ENCODE measurements at regions not wholly inside any gene's neighbourhood (a gene's known extent, or its start where the extent isn't known, plus 50 kb on each side); places are given as distances from the start of the nearest gene placed in this dataset.
"Not testable (repeated sequence)": the region's sequence is repeated elsewhere in the genome, so short reads cannot be mapped to it uniquely, and the experiment has no call there.

DNA sequence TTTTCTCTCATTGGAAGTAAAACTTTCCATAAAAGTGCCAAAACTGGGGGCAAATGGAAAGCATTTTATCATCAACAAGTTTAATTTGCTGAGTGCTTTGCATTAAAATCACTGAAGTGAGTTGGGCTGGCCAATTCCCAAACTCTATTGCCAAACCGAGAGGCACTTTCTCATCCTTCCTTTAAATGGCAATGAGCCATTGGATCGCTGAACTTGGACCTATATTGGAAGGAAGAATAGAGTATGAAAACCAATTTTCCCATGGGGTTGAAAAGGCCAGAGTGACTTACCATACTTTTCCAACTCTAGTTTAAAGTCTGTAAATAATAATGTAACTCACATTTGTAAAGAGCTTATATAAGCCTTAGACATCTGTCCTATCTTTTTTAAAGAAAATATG lies 189.1 kb upstream of the C1orf87 start:
- no peak for DNase-seq
- no peaks in the 10 kb centered on the region for H3K36me3 Mint-ChIP-seq
- ATAC-seq (replicated peaks), result no peak
- H3K27ac Mint-ChIP-seq, result no peak overlapping the region
- no peak overlapping the region for H3K4me3 Mint-ChIP-seq
- H3K27me3 Mint-ChIP-seq, result no peaks in the 10 kb centered on the region
- no peaks in the 10 kb centered on the region for H3K4me1 Mint-ChIP-seq
- peaks cover 0 to 1% of the 10 kb centered on the region in 2 donors for H3K9me3 Mint-ChIP-seq

DNA sequence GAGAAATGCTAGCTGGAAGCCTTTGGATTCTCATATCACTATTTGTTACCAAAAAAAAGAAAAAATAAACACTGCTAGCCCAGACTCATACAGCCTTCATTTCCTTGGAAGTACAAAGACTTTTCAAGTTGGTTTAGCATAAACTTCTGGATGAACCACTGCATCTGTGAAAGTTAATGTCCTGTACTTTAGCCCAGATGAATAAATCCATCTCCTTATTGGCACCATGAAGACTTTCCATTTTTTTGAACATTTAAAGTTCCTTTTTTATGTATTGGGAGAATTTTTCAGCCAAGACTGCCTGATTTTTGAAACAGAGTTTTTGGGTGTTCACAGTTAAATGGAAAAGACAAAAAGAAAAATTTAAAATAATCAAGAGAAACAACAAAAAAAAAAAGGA lies 184.0 kb upstream of the C1orf87 start:
- Mint-ChIP-seq H3K36me3 (no peaks in the 10 kb centered on the region), H3K4me3 (no peak overlapping the region), H3K4me1 (no peaks in the 10 kb centered on the region), H3K27ac (no peak overlapping the region), H3K27me3 (no peaks in the 10 kb centered on the region), H3K9me3 (no peaks in the 10 kb centered on the region)
- DNase-seq (no peak), ATAC-seq (replicated peaks) (no peak)

DNA sequence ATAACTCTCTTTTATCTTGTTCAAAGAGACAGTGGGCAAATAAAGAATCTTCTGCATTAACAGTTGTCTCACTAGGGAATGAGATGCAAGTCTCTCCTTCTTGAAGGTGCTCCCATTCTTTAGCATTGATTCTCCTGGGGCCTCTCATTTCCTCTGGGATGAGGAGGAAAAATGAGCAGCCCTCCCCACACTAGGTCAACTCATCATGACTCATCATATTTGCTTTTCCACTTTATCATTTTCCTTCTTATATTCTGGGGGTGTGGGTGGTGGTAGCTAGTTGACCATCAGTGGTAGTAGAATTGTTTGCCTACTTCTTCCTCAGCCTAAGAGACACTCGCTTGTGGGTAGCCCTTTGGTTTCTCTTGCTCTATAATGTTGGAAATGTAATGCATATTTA lies 182.0 kb upstream of the C1orf87 start:
- no peak for DNase-seq
- no peak for ATAC-seq (replicated peaks)
- H3K27ac Mint-ChIP-seq, result no peak overlapping the region
- no peaks in the 10 kb centered on the region for H3K27me3 Mint-ChIP-seq
- H3K36me3 Mint-ChIP-seq, result no peaks in the 10 kb centered on the region
- H3K4me3 Mint-ChIP-seq, result no peak overlapping the region
- H3K9me3 Mint-ChIP-seq, result no peaks in the 10 kb centered on the region
- no peaks in the 10 kb centered on the region for H3K4me1 Mint-ChIP-seq

DNA sequence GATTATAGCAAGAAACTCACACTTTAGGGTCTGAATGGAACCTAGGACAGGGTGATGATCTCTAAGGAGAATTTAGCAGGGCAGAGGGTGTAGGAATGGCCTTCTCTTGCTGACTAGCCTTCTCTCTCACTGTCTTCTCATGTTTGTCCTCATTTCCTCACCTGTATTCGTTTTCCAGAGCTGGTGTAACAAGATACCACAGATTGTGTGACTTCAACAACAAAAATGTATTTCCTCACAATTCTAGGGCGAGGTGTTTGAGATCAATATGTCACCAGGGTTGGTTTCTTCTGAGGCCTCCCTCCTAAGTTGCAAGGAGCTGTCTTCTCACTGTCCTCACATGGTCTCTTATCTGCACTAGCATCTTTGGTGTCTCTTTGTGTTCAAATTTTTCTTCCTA lies 177.9 kb upstream of the C1orf87 start:
- ATAC-seq (replicated peaks) (no peak), DNase-seq (no peak)
- H3K36me3 Mint-ChIP-seq, result no peaks in the 10 kb centered on the region
- no peaks in the 10 kb centered on the region for H3K4me1 Mint-ChIP-seq
- no peaks in the 10 kb centered on the region for H3K27me3 Mint-ChIP-seq
- H3K9me3 Mint-ChIP-seq, result no peaks in the 10 kb centered on the region
- no peak overlapping the region for H3K27ac Mint-ChIP-seq
- no peak overlapping the region for H3K4me3 Mint-ChIP-seq

DNA sequence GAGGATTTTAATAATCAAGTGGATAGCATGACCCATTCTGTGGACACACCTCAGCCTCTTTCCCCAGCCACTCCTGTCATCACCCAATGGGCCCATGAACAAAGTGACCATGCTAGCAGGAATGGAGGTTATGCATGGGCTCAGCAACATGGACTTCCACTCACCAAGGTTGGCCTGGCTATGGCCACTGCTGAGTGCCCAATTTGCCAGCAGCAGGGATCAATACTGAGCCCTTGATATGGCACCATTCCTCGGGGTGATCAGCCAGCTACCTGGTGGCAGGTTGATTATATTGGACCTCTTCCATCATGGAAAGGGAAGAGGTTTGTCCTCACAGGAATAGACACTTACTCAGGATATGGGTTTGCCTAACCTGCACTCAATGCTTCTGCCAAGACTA lies 173.9 kb upstream of the C1orf87 start:
- H3K9me3 Mint-ChIP-seq; H3K27ac Mint-ChIP-seq; H3K27me3 Mint-ChIP-seq; H3K4me1 Mint-ChIP-seq; ATAC-seq (replicated peaks); DNase-seq; H3K4me3 Mint-ChIP-seq; H3K36me3 Mint-ChIP-seq: not testable (repeated sequence)

DNA sequence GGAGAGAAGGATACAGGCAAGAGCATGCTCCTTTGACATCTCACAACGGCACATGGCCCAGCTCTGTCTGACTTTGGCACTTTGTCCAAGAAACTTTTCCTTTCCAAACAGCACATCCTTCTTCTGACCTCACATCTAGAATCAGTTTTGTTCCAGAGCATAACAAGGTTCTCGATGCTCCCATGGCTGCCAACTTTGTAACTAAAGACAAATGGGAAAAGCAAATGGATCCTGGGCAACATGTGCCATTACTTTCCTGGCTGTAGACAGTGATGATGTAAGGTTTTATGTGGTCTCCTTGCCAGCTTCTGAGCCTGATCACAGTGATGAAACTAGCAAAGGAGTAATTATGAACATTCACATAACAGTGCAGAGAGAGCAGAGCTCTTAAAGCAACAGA lies 171.8 kb upstream of the C1orf87 start:
- Mint-ChIP-seq H3K9me3 (peaks cover 0 to 2% of the 10 kb centered on the region in 2 donors), H3K36me3 (no peaks in the 10 kb centered on the region), H3K4me3 (no peak overlapping the region), H3K27me3 (no peaks in the 10 kb centered on the region), H3K27ac (no peak overlapping the region), H3K4me1 (no peaks in the 10 kb centered on the region)
- ATAC-seq (replicated peaks), result no peak
- no peak for DNase-seq

DNA sequence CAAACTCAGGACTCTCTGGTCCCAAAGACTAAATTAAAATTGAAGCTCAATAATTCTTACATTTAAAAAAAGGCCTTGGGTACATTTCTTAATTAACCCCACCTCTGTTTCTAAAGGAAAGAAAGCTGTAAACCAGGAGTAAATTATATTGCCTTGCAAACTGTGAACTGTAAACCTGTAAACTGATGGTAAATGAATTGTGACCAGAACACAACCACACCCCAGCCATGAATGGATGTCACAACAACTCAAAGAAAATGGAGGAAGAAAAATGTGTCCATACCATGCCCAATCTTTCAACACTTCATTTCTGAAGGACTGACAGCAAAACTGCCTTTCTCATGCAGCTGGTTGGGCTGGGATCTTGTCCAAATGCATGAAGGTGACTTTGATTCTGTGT lies 171.3 kb upstream of the C1orf87 start:
- no peaks in the 10 kb centered on the region for H3K4me1 Mint-ChIP-seq
- no peak overlapping the region for H3K4me3 Mint-ChIP-seq
- ATAC-seq (replicated peaks) (no peak), DNase-seq (no peak)
- H3K9me3 Mint-ChIP-seq, result peaks cover 0 to 2% of the 10 kb centered on the region in 2 donors
- no peaks in the 10 kb centered on the region for H3K27me3 Mint-ChIP-seq
- H3K27ac Mint-ChIP-seq, result no peak overlapping the region
- no peaks in the 10 kb centered on the region for H3K36me3 Mint-ChIP-seq

DNA sequence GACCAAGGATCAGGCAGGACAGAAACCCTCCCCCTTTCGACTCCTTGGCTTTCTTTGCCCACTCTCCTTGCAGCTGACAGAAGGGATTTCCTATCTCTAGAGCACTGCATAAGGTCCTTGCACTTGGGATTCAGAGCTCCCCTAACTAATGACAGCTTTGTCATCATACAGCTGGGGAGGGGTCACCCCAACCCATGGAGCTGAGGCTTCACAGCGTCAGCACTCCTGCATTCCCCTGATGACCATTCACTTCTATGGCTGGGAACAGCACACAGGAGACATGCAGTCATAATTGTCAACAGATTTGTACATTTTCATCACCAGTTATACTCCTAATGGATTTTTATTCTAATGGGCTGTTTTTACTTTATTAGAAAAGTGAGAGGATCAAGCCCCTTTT lies 161.7 kb upstream of the C1orf87 start:
- no peak for ATAC-seq (replicated peaks)
- no peaks in the 10 kb centered on the region for H3K36me3 Mint-ChIP-seq
- H3K27me3 Mint-ChIP-seq, result no peaks in the 10 kb centered on the region
- no peak overlapping the region for H3K4me3 Mint-ChIP-seq
- no peaks in the 10 kb centered on the region for H3K4me1 Mint-ChIP-seq
- no peak overlapping the region for H3K27ac Mint-ChIP-seq
- no peaks in the 10 kb centered on the region for H3K9me3 Mint-ChIP-seq
- no peak for DNase-seq

DNA sequence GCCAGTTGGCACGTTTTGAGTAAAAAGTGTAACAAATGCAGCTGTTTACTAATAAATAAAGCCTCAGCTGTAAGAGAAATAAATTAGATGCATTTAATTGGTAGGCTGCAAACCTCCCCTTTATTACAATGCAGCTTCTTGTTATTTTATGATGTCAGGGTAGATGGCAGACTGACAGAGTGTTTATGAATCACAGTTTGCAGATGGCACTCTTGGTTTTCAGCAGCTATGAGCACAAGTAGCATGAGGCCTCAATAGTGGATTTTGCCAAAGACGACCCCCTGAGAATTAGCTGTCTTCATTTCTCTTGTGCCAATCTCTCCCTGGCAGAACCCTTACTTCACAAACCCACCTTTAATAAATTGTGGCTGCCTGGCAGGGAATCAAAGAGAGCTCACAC lies 161.2 kb upstream of the C1orf87 start:
- Mint-ChIP-seq H3K27me3 (no peaks in the 10 kb centered on the region), H3K4me1 (no peaks in the 10 kb centered on the region), H3K27ac (no peak overlapping the region), H3K36me3 (no peaks in the 10 kb centered on the region), H3K4me3 (no peak overlapping the region), H3K9me3 (no peaks in the 10 kb centered on the region)
- no peak for DNase-seq
- ATAC-seq (replicated peaks), result no peak

DNA sequence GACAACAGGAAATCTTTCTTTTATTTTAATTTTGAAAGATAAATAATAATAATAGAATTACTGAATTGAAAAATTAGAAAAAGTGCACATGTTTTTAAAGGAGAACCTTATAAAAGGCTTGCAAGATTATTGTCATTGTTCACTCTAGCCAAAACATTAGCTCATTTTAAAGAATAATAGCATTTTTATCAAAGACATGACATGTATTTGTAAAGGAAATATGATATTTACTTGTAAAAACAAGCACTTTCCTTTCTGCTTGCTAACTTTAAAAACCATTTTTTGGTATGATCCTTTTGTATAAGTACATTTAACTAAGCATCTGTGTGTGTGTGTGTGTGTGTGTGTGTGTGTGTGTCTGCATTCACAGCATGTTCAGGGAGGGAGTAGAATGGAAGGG lies 156.3 kb upstream of the C1orf87 start:
- Mint-ChIP-seq H3K27me3 (no peaks in the 10 kb centered on the region), H3K36me3 (no peaks in the 10 kb centered on the region), H3K9me3 (no peaks in the 10 kb centered on the region), H3K4me1 (no peaks in the 10 kb centered on the region), H3K4me3 (no peak overlapping the region), H3K27ac (no peak overlapping the region)
- ATAC-seq (replicated peaks) (no peak), DNase-seq (no peak)

DNA sequence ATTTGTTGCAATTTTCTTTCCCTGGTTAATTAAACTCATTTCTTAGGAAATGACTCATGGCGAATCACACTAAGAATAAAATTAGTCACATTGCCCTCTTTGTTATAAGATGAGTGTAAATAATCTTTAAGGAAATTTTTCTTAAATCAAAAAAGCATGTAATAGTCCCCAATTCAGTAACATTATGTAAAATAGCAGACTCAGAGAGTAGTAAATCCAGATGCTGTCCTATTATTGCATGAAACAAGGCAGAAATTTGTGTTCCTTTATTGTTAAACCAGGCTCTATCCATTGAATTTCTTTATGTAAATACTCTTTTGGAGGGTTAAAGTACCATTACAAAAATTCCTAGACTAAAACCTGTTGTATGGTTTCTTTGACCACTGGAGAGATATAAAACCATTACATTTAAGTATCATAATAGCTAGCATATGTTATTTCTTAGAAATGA lies 154.5 kb upstream of the C1orf87 start:
- no peak overlapping the region for H3K27ac Mint-ChIP-seq
- ATAC-seq (replicated peaks), result no peak
- DNase-seq, result no peak
- no peaks in the 10 kb centered on the region for H3K36me3 Mint-ChIP-seq
- H3K27me3 Mint-ChIP-seq, result no peaks in the 10 kb centered on the region
- H3K4me1 Mint-ChIP-seq, result no peaks in the 10 kb centered on the region
- H3K9me3 Mint-ChIP-seq, result no peaks in the 10 kb centered on the region
- no peak overlapping the region for H3K4me3 Mint-ChIP-seq

DNA sequence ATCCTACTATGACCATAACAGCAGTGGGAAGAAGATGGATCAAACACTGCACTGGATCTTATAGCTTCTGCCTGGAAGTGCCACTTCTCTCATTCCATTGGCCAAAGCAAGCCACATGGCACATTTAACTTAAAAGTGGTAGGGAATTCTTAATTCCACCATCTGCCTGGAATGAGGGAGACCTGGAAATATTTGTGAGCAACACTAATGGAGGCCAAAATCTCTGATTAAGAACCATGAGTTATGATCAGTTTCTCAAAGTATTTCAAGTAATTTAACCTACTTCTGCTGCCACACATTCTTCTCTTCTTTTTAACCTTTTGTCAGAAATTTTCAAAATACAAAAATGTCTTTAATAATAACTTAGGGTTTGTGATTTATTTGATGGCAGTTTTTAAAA lies 154.0 kb upstream of the C1orf87 start:
- Mint-ChIP-seq H3K27me3 (no peaks in the 10 kb centered on the region), H3K9me3 (no peaks in the 10 kb centered on the region), H3K36me3 (no peaks in the 10 kb centered on the region), H3K27ac (no peak overlapping the region), H3K4me1 (no peaks in the 10 kb centered on the region), H3K4me3 (no peak overlapping the region)
- ATAC-seq (replicated peaks) (no peak), DNase-seq (no peak)

DNA sequence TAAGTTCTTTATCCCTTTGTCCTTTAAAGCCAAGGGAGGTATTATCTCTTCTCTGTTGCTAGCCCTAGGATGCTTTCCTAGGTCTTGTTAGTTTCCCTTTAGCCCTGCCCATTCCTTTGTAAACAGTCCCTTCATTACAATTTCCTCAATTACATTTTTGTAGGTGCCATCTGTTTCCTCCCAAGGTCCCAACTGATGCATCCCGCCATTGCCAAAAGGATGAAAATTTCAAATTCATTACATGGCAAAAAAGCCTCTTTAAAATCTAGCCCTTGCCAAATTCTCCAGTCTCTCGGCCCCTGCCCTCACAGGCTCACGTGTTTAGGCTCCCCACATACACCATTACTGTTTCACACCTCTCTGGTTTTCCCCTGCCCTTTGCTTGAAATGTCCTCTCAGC lies 151.9 kb upstream of the C1orf87 start:
- no peak for DNase-seq
- no peaks in the 10 kb centered on the region for H3K27me3 Mint-ChIP-seq
- no peaks in the 10 kb centered on the region for H3K36me3 Mint-ChIP-seq
- no peak for ATAC-seq (replicated peaks)
- H3K4me1 Mint-ChIP-seq, result no peaks in the 10 kb centered on the region
- no peak overlapping the region for H3K27ac Mint-ChIP-seq
- no peaks in the 10 kb centered on the region for H3K9me3 Mint-ChIP-seq
- no peak overlapping the region for H3K4me3 Mint-ChIP-seq

DNA sequence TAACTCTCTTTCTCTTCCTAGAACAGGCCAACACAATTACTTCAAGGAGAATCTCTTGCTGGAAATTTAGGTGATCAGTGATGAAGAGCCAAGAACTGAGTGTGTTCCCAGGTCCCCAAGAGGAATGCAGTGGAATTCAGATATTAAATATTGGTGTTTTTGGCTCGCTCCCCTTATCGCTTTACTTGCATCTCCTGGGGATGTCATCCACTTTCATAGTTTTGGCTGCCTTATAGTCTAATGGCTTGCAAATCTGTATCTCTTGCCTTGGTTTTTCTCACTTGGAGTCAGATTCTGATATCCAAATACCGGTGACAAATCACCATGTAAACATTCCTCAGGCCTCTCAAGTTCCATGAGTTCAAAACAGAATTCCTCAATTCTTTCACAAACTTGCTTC lies 151.0 kb upstream of the C1orf87 start:
- Mint-ChIP-seq H3K36me3 (no peaks in the 10 kb centered on the region), H3K4me3 (no peak overlapping the region), H3K27ac (no peak overlapping the region), H3K4me1 (no peaks in the 10 kb centered on the region), H3K27me3 (no peaks in the 10 kb centered on the region), H3K9me3 (no peaks in the 10 kb centered on the region)
- DNase-seq, result no peak
- no peak for ATAC-seq (replicated peaks)

DNA sequence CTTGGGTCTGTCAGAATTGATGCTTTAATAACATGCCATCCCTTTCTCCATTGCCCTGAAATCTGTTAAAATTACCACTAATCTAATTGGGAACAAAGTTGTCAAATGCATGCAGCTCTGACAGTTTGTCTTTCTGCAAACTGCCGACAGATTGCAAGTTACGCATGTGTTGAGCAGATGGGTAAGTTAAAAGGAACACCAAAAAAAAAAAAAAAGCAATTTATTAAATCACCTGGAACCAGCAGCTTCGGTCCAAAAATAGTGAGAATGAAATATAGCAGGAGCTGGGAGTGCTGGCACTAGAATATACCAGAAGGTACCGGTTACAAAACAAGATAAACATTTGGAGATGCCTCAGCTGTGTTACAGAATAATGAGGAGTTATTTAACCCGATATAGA lies 149.6 kb upstream of the C1orf87 start:
- H3K27ac Mint-ChIP-seq, result no peak overlapping the region
- H3K9me3 Mint-ChIP-seq, result no peaks in the 10 kb centered on the region
- H3K4me1 Mint-ChIP-seq, result no peaks in the 10 kb centered on the region
- no peaks in the 10 kb centered on the region for H3K27me3 Mint-ChIP-seq
- H3K4me3 Mint-ChIP-seq, result no peak overlapping the region
- no peaks in the 10 kb centered on the region for H3K36me3 Mint-ChIP-seq
- ATAC-seq (replicated peaks) (no peak), DNase-seq (no peak)

DNA sequence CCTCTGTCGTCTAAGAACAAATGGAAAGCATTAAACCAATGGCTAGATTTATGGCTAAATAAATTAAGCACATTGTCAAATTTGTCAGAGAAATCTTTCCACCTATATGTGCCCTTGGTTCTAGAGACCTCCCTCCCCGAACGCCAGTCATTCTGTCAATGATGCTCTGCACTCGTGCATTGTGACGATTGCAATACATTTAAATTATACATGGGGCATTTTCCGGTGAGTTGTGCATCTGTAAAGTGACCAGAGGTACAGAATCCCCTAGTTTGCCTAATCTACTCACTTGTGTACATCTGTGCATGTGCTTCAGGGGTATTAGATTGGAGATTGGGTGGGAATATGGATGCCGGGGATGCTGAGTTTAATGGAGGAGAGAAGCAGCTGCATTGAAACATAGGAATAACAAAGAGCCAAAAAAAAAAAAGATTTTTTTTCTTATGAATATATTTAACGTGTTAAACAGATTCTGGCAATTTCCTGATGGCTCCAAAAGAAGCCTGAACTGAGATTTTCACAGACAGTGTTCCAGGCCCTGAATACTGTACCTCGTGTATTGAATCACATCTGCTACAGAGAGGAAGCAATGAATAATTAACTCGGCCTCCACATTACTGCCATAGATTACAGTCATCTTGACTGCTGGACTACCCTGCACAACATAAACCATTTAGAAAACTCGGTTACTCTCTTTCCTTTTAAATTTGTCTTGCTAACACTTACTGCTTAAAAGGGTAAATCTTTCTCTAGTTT lies 149.0 kb upstream of the C1orf87 start:
- Mint-ChIP-seq H3K27ac (no peak overlapping the region), H3K4me3 (no peak overlapping the region)

More for the DNA sequence above, 149.0 kb upstream of the C1orf87 start:
- ATAC-seq (replicated peaks), result no peak
- Mint-ChIP-seq H3K4me1 (no peaks in the 10 kb centered on the region), H3K9me3 (peaks cover 0 to 3% of the 10 kb centered on the region in 2 donors), H3K27me3 (no peaks in the 10 kb centered on the region), H3K36me3 (no peaks in the 10 kb centered on the region)
- no peak for DNase-seq

Data from stimulated activated naive B cell treated with anti-CD40 and anti-IgM and Interleukin-4, amounts not matched to agents 10 μg/mL and 1 μg/mL and 100 μg/mL, for 72 hours (primary cell).